ENCODE measurements at regions not wholly inside any gene's neighbourhood (a gene's known extent, or its start where the extent isn't known, plus 50 kb on each side); places are given as distances from the start of the nearest gene placed in this dataset.

- no peak for TF ChIP-seq CTCF (IDR thresholded peaks at IDR 0.05; ENCODE audit: control extremely low read depth, extremely low read depth, low read depth, missing control alignments)
- CTCF ChIA-PET: no interaction called here
- no peak for DNase-seq (ENCODE audit: extremely low spot score)
- POLR2A ChIA-PET: no interaction called here
Measured at GRCh38 chr3:70736009-70736408, 423.6 kb upstream of the MDFIC2 start.

GRCh38 chr3:70734756-70735155 lies 422.3 kb upstream of the MDFIC2 start:
- no peak for DNase-seq (ENCODE audit: extremely low spot score)
- ChIA-PET CTCF (interaction anchor here (0.7 kb wide), 1 partner anchor 12 kb away, joined by 3 read pairs; no protein-coding TSS in a partner anchor), POLR2A (no interaction called here)
- no peak for TF ChIP-seq CTCF (IDR thresholded peaks at IDR 0.05; ENCODE audit: control extremely low read depth, extremely low read depth, low read depth, missing control alignments)

- ChIA-PET CTCF (no interaction called here), POLR2A (no interaction called here)
- DNase-seq (ENCODE audit: extremely low spot score): no peak
Measured at GRCh38 chr3:70731046-70731445, 418.6 kb upstream of the MDFIC2 start.

GRCh38 chr3:70729845-70730244 lies 417.4 kb upstream of the MDFIC2 start:
- DNase-seq (ENCODE audit: extremely low spot score): no peak
- CTCF ChIA-PET: no interaction called here
- no peak for TF ChIP-seq CTCF (IDR thresholded peaks at IDR 0.05; ENCODE audit: control extremely low read depth, extremely low read depth, low read depth, missing control alignments)
- POLR2A ChIA-PET: no interaction called here

More at GRCh38 chr3:70731046-70731445, 418.6 kb upstream of the MDFIC2 start:
- TF ChIP-seq CTCF (IDR thresholded peaks at IDR 0.05; ENCODE audit: control extremely low read depth, extremely low read depth, low read depth, missing control alignments): no peak

GRCh38 chr3:70728311-70728710 lies 415.9 kb upstream of the MDFIC2 start:
- DNase-seq (ENCODE audit: extremely low spot score): no peak
- no peak for TF ChIP-seq CTCF (IDR thresholded peaks at IDR 0.05; ENCODE audit: control extremely low read depth, extremely low read depth, low read depth, missing control alignments)
- ChIA-PET CTCF (no interaction called here), POLR2A (no interaction called here)

GRCh38 chr3:70726961-70727360 lies 414.5 kb upstream of the MDFIC2 start:
- TF ChIP-seq CTCF (IDR thresholded peaks at IDR 0.05; ENCODE audit: control extremely low read depth, extremely low read depth, low read depth, missing control alignments): no peak
- ChIA-PET CTCF (no interaction called here), POLR2A (no interaction called here)
- no peak for DNase-seq (ENCODE audit: extremely low spot score)
